Mucosa of descending colon (tissue), 3 donors: ENCODE measurements at regions not wholly inside any gene's neighbourhood (a gene's known extent, or its start where the extent isn't known, plus 50 kb on each side); places are given as distances from the start of the nearest gene placed in this dataset.

Experiments used
- ATAC-seq: fragments of 200-7000 bp; cut with Tn5 transposase; one replicate; pipeline ENCODE4 v1.9.1; 2020; ENCODE audit warnings: mild to moderate bottlenecking, moderate library complexity
- DNase-seq, 3 donors: peaks; one replicate each; pipeline ENCODE4 v3.0.0-alpha.2; 2020
- H3K36me3 ChIP-seq: fragments of 200-600 bp; one replicate; pipeline ENCODE4 v1.8.0; 2021; ENCODE audit warnings: low read depth, mild to moderate bottlenecking
- H3K4me1 ChIP-seq: fragments of 200-600 bp; one replicate; pipeline ENCODE4 v1.8.0; 2021; ENCODE audit warnings: low read depth, mild to moderate bottlenecking
- H3K4me3 ChIP-seq: fragments of 200-600 bp; one replicate; pipeline ENCODE4 v1.8.0; 2021; ENCODE audit warnings: mild to moderate bottlenecking
- H3K9me3 ChIP-seq: fragments of 200-600 bp; one replicate; pipeline ENCODE4 v1.8.0; 2021; ENCODE audit warnings: mild to moderate bottlenecking
- intact Hi-C, 2 donors: fragments of 100-400 bp; cut with DNase I in 1 of 2; cut with micrococcal nuclease in 1 of 2; formaldehyde crosslinking; loops; one replicate each; pipeline versions ENCODE4 v1.11.0 to v1.11.1; 2022; cut with DNase I, micrococcal nuclease
- TF ChIP-seq, protein P1 (sequence below): fragments of 200-600 bp; IDR thresholded peaks from one replicate; pipeline ENCODE4 v1.8.0; 2022; ENCODE audit warnings: antibody characterized with exemption, mild to moderate bottlenecking
- donor health status: DM: no; HTN: no; CAD: no; lungs with moderate emphysema.
- donor health status: DM: no; HTN: no; CAD: no.
- donor health status: DM: no; HTN: yes; CAD: no.

DNA sequence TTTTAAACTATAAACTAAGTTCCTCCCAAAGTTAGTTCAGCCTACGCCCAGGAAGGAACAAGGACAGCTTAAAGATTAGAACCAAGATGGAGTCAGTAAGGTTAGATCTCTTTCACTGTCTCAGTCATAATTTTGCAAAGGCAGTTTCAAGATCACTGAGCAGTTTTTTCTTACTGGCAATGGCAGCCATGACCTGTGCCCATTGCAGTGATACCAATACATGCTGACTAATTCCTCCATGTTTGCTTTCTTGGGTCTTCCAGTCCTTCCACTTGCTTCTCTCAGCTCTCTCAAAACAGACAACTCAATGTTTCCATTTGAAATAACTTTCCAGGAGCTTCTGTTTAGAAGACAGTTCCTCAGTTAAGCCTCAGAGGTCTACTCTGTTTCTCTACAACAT lies 79.5 kb downstream of the PCDH18 start:
- DNase-seq (no peak), ATAC-seq (no peak)
- Histone ChIP-seq H3K4me1 (no peaks in the 10 kb centered on the region), H3K36me3 (no peaks in the 10 kb centered on the region), H3K4me3 (no peak overlapping the region), H3K9me3 (no peaks in the 10 kb centered on the region)
- TF ChIP-seq, protein P1, sequence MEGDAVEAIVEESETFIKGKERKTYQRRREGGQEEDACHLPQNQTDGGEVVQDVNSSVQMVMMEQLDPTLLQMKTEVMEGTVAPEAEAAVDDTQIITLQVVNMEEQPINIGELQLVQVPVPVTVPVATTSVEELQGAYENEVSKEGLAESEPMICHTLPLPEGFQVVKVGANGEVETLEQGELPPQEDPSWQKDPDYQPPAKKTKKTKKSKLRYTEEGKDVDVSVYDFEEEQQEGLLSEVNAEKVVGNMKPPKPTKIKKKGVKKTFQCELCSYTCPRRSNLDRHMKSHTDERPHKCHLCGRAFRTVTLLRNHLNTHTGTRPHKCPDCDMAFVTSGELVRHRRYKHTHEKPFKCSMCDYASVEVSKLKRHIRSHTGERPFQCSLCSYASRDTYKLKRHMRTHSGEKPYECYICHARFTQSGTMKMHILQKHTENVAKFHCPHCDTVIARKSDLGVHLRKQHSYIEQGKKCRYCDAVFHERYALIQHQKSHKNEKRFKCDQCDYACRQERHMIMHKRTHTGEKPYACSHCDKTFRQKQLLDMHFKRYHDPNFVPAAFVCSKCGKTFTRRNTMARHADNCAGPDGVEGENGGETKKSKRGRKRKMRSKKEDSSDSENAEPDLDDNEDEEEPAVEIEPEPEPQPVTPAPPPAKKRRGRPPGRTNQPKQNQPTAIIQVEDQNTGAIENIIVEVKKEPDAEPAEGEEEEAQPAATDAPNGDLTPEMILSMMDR: no peak
- intact Hi-C loops: no loop called here

DNA sequence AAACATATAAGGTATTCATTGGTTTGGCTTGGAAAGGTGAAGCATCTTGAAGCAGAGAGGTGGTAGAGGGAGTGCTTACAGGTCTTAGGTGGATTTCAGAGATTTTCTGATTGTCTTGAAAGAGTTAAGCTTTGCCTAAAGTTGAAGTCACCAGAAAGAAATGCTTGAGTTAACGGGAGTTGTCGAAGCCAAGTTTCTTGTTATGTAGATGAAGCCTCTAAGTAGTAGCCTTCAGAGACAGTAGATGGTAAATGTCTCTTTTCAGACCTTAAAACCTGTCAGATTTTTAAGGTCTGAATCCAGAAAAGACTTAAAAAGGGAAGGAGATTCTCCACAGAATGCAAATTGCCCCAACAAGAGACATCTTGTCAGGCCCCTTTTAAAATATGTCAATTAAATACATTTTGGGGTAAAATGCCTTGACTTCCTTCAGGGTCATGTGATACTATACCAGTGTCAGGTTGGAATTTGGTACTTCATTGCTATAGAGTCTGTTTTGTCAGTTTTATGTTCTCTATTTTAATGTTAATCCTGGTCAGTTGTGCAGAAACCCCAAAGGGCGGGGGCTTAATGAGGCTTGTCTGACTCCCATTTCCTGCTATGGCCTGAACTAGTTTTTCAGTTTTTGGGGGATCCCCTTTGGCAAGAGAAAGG lies 81.0 kb downstream of the PCDH18 start:
- intact Hi-C loops: no loop called here
- Histone ChIP-seq H3K4me3 (no peak overlapping the region), H3K4me1 (no peaks in the 10 kb centered on the region), H3K36me3 (no peaks in the 10 kb centered on the region), H3K9me3 (no peaks in the 10 kb centered on the region)
- ATAC-seq: no peak
- TF ChIP-seq, protein P1: no peak
- DNase-seq: no peak

DNA sequence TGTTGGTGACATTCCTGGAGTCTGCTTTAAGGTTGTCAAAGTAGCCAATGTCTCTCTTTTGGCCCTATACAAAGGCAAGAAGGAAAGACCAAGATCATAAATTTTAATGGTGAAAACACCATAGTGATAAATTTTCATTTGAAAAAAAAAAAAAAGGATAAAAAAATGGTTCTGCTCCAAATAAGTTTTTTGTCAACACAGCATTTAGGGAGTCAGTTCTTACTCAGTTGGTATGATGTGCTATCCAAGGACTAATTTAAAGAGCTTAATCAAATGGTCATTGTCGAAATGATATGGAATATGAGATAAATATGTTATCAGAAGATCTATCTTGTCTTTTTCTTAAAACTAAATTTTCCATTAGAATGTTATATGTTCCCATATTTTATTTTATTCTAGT lies 83.9 kb downstream of the PCDH18 start:
- intact Hi-C loops: no loop called here
- no peaks in the 10 kb centered on the region for H3K9me3 ChIP-seq
- ATAC-seq (no peak), DNase-seq (no peak)
- H3K4me1 ChIP-seq: no peaks in the 10 kb centered on the region
- no peaks in the 10 kb centered on the region for H3K36me3 ChIP-seq
- TF ChIP-seq, protein P1: no peak
- no peak overlapping the region for H3K4me3 ChIP-seq

DNA sequence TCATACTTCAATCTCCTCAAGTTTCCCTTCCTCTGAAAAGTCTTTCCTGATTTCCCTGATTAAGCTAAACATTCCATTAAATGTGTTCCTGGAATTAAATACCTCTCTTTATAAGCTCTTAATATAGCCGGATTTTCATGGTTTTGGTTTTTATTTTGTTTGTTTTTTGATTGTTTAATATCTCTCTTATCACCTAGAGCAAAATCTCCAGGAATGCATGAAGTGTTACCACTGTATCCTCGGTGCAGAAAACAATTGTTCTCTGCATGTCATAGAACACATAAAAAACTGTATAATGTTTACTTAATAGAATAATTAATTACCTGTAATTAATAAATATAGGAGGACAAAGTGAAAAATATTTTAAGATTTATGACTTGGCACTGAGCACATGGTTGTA lies 86.2 kb downstream of the PCDH18 start:
- H3K4me3 ChIP-seq: no peak overlapping the region
- no peaks in the 10 kb centered on the region for H3K4me1 ChIP-seq
- no peaks in the 10 kb centered on the region for H3K36me3 ChIP-seq
- ATAC-seq (no peak), DNase-seq (no peak)
- intact Hi-C loops: no loop called here
- no peaks in the 10 kb centered on the region for H3K9me3 ChIP-seq
- TF ChIP-seq, protein P1: no peak

DNA sequence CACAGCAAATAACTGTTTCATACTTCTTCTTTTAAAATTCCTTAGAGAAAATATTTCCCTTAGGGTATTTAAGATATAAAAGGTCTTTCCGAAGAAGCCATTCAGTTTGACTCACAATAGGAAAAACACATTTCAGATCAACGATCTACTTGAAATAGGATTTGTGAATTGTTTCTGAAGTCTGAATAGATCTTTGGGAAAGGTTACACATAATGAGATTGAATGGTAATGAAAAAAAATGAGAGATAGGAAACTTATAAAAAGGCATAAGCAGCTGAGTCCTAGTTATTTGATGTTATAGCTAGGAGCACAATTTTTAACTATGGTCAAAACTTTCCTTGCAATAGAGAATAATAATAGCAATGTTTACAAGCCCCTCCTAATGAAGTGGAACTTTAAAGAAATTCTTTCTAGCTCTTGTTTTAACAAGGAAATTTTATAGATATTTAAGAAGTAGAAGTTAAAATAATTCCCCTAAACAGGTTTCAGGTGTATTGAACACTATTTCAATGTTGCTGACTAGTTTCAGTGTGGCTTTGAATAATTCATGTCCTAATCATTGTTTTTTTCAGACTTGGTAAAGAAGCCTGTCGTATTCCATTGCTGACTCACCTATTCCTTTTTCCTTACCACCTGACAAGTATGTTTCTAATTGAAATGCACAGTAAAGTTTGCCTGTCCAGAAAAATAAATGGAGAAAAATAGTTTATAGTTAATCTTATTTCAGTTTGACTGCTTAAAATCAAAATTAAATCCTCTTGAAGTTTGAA lies 89.1 kb downstream of the PCDH18 start:
- TF ChIP-seq, protein P1: no peak
- no peak overlapping the region for H3K4me3 ChIP-seq
- intact Hi-C loops: no loop called here
- H3K4me1 ChIP-seq: no peaks in the 10 kb centered on the region
- no peak for DNase-seq
- H3K9me3 ChIP-seq: no peaks in the 10 kb centered on the region
- no peak for ATAC-seq
- H3K36me3 ChIP-seq: no peaks in the 10 kb centered on the region
